HG02973 (cell line): ENCODE measurements at regions not wholly inside any gene's neighbourhood (a gene's known extent, or its start where the extent isn't known, plus 50 kb on each side); places are given as distances from the start of the nearest gene placed in this dataset.
"Not testable (repeated sequence)": the region's sequence is repeated elsewhere in the genome, so short reads cannot be mapped to it uniquely, and the experiment has no call there.

Experiments
- ATAC-seq: cut with Tn5 transposase; IDR thresholded peaks from one replicate; pipeline ENCODE4 v1.9.1; 2021; ENCODE audit warnings: moderate library complexity; ENCODE audit not compliant: unreplicated experiment

- ATAC-seq, result no peak
These were observed 265.0 kb upstream of the HS3ST1 start for GRCh38 chr4:11693693-11694092.

- ATAC-seq, result no peak
These were observed 262.5 kb upstream of the HS3ST1 start for GRCh38 chr4:11691236-11691635.

GRCh38 chr4:11687727-11688126 lies 259.0 kb upstream of the HS3ST1 start:
- no peak for ATAC-seq

- no peak for ATAC-seq
These were observed 256.8 kb upstream of the HS3ST1 start for GRCh38 chr4:11685481-11685880.

DNA sequence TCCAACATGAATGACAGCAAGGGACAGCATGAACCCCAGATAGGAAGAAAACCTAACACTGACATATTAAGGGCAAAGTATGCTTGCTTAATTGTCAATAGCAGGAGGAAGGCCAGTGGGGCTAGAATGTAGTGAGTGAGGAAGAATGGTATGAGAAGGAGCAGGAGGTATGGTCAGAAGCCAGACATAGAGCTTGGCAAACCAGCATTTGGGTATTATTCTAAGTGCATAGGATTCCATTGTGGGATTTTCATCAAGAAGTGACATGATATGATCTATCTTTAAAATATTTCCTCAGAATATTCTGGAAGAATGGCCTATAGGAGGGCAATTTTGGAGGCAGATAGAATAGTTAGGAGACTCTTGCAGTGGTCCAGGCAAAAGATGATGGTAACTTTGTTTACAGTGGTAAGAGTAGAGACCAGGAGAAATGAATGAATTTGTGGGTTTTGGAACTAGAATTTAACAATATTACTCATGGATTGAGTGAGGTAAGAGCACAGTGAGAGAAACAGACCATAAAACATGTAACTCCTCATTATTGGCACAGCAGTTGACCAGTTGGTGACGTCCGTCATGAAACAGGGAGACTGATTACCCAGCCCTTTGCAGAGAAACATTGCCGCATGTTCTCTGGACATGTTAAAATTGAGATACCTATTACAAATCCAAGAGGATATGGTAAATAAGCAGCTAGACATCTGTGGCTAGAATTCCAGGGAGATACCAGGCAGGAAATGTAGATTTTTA lies 246.5 kb upstream of the HS3ST1 start:
- ATAC-seq, result no peak

- ATAC-seq, result no peak
These were observed 241.6 kb upstream of the HS3ST1 start for GRCh38 chr4:11670304-11670703.

DNA sequence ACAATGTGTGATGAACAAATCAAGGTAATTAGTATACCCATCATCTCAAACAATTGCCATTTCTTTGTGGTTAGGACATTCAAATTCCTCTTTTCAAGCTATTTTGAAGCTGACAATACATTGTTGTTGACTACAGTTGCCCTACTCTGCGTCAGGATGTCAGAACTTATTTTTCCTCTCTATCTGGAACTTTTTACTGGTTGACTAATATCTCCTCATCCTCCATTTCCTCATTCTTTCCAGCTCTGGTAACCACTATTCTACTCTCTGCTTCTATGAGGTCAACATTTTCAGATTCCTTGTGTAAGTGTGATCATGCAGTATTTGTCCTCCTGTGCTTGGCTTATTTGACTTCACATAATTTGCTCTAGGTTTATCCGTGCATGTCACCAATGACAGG lies 240.5 kb upstream of the HS3ST1 start:
- no peak for ATAC-seq

DNA sequence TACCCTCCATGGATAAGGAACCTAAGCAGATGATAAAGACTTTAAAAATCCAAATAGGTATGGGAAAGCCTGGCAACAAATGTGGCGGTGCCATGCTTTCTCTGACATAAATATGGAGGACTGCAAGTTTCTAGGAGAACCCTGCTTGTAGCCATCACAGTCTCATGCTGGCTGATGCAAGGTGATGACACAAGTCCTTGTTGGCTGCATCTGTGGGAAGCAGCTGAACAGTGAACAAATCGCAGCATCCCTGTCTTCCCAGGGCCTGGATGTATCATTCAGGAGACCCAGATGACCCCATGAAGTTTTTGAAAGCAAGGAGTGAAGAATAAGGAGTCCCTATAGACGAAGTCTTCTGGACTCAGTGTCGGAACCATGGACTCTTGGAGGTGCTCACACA lies 234.4 kb upstream of the HS3ST1 start:
- no peak for ATAC-seq

DNA sequence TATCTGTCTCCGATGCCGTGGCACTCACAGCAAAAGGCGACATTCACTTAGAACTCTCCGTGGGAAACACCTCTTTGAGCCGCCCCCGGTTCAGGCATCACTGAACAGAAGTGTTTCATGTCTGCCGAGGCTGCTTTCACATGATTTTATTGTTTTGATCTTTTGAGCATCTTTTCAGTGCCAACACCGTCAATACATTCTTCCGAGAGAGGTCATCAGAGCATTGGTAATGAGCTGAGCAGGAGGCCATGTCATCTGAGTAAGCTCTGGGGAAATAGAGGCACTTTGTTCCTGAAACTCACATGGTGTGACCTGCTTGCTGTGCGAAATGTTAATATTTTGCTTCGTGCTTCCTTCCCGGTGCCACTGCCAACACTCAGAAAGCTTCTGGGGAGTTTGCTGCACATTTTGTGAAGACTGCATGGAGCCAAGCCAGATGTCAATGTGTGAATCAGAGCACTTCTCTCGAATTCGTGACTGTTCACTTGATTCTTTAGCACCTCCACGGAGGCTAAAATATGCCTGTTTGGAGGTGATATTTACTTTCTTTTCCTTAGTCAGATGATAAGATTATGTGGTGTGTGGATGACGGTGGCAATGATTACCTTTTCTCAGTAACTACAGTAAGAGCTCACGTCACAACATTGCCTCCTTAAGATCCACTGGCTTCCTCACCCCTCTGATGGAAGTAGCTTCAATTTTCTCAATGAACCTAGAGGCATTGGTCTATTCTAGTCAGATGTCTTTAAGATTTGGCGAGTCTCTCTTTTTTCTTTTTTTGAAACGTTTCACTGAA lies 222.3 kb upstream of the HS3ST1 start:
- no peak for ATAC-seq

DNA sequence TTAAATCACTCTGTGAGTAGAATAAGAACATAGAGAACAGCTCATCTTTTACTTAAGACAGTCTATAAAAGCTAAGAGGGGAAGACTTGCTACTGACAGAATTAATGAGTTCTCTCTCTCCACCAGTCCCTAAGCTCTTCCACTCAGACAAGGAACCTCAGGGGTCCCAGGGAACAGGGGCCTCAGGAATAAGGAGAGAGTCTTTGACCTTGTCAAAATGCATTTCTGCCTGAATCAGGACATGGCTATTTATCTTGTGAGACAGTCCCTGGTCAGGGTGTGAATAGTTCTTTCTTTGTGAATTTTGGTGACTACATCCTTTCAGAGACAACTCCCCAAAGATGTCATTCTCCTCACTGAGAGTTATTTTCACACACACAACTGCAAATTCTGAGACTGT lies 218.7 kb upstream of the HS3ST1 start:
- no peak for ATAC-seq

DNA sequence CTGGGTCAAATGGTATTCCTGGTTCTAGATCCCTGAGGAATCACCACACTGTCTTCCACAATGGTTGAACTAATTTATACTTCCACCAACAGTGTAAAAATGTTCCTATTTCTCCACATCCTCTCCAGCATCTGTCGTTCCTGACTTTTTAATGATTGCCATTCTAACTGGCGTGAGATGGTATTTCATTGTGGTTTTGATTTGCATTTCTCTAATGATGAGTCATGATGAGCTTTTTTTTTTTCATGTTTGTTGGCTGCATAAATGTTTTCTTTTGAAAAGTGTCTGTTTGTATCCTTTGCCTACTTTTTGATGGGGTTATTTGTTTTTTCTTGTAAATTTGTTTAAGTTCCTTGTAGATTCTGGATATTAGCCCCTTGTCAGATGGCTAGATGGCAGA lies 214.4 kb upstream of the HS3ST1 start:
- not testable (repeated sequence) for ATAC-seq

- ATAC-seq, result no peak
These were observed 211.9 kb upstream of the HS3ST1 start for GRCh38 chr4:11640584-11640983.

GRCh38 chr4:11636551-11636950 lies 207.9 kb upstream of the HS3ST1 start:
- no peak for ATAC-seq

DNA sequence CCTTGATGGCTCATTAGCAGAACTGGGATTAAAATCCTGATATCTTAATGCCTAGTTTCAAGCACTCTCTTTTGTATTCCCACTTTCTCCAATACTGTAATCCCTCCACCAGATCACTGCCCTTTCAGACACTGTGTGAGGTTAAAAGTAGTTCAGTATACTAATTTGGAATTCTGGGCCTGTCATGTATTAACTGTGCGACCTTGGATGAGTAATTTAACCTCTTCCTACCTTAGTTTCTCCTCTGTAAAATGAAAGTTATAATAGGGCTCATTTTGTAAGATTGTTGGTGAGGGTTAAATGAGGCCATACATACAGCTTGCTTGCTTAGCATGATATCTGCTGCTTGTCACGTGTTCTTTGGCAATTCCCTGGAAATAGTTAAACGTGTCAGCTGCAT lies 207.3 kb upstream of the HS3ST1 start:
- ATAC-seq, result no peak

GRCh38 chr4:11635342-11635741 lies 206.6 kb upstream of the HS3ST1 start:
- ATAC-seq, result no peak

DNA sequence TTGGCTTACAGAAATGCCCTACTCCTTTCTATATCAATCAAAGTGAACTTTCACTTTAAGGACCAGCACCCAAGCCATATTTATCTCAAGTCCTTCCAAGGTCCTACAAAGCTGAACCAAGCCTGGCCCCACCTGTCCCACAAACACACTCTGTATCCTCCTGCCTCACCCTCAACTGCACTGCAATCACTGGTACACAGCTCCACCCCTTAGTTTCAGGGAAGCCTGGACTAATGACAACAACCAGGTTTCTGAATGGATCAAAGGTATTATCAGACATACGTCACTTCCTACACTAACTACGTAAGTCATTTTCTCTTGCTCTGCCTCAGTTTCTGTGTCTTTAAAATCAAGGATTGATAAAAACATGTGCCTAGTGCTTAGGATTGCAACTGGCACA lies 205.6 kb upstream of the HS3ST1 start:
- no peak for ATAC-seq

DNA sequence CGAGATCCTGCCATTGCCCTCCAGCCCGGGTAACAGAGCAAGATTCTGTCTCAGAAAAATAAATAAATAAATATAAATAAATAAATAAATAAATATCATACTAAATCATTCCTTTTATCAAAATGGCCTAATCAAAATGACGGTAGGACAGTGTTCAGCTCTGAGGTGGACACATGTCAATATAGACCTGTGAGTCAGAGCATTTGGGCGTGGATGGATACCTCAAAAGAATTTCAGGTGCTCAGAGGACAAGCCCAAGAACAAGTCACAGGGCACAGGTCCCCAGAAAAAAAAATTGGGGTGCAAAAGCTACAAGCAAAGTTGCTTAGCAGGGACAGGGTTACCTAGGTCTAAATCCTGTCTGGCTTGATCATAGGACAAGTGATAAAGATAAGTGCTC lies 204.7 kb upstream of the HS3ST1 start:
- no peak for ATAC-seq

DNA sequence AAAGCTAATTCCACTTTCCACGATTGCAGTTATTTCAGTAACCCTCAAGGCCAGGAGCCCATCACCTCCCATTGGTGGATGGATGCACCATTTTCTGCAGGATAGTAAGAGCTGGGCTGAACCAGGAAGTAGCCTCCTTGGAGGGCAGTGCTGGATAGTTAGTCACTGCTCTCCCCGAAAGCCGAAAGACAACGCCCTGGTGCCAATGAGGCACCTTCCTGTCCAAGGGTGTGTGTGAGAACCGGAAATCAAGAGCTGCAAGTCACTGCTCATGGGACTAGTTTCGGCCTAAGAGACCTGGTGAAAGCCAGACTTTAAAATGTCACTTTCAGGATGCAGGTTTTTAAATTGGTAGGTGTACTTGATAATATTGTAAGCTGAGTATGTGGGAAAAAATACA lies 203.8 kb upstream of the HS3ST1 start:
- no peak for ATAC-seq

DNA sequence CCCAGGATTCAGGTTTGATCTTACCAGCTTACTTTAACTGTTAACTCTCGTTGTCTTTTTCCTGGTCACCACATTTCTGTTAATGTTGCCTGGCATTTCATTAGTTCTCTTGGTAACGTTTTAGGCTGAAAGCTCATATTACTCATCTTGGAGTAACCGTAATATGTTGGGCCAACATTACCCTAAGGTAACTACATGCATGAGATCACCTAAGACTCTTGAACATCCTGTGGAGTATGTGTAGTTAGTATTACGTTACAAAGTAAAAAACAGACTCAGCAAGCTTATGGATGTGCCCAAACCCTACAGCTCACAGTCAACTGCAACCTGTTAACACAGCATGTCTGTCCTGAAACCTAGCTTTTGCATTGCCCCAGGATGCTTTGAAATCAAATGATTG lies 203.3 kb upstream of the HS3ST1 start:
- no peak for ATAC-seq

GRCh38 chr4:11631416-11631815 lies 202.7 kb upstream of the HS3ST1 start:
- no peak for ATAC-seq

DNA sequence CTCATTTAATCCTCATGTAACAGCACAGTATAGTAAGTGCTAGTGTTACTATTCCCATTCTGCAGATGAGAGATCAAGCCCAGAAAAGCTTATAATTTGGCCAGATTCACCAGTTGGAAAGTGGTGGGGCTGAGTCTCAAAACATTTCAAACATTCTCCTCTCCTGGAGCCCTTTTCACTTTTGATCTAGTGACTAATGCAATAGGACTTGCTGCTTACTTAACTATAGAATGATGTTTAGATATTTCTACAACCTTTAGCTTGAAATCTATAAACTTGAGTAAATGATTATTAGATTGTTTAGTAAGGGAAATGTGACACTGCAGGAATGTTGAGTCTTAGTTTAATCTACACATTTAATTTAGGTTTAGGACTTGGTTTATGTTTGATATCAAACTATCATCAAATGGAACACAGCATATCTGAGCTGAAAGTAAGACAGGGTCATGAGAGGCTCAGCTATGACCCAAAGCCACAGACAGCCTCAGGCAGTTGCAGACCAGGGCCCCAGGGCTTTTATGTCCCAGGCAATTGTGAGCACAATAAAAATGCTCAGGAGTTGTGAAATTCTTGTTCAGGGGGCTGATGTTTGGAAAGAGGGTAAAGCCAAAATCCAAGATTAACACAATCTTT lies 199.5 kb upstream of the HS3ST1 start:
- ATAC-seq, result no peak

DNA sequence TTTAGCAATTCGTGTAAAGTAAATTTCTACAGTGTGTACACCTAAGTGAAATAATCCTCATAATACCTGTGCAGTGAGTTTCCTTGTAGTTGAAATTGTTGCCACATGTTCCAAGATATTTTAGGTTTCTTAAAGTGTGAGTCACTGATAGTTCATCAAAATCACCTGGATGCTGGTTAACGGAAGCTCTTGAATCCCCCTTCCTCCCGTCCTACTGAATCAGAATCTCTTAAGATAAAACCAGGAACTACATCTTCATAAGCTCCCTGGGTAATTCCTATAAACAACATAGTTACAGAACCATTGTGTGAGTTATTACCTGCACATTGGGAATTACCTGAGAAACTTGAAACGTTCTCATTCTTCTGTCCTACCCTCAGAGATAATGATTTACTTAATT lies 197.4 kb upstream of the HS3ST1 start:
- ATAC-seq, result no peak
